ENCODE measurements at regions not wholly inside any gene's neighbourhood (a gene's known extent, or its start where the extent isn't known, plus 50 kb on each side); places are given as distances from the start of the nearest gene placed in this dataset.
"Not testable (repeated sequence)": the region's sequence is repeated elsewhere in the genome, so short reads cannot be mapped to it uniquely, and the experiment has no call there.

- not testable (repeated sequence) for TF ChIP-seq CTCF, POLR2A (IDR thresholded peaks at IDR 0.05)
Measured at GRCh38 chr13:38221120-38221519, 128.5 kb upstream of the UFM1 start.
